Right lobe of liver (tissue), 4 donors: ENCODE measurements at regions not wholly inside any gene's neighbourhood (a gene's known extent, or its start where the extent isn't known, plus 50 kb on each side); places are given as distances from the start of the nearest gene placed in this dataset.

Source experiments
- POLR2A ChIP-seq: fragments of 450-650 bp; IDR thresholded peaks from one replicate; pipeline ENCODE4 v1.6.1; 2017; ENCODE audit warnings: antibody characterized with exemption, mild to moderate bottlenecking
- TF ChIP-seq, protein P1 (sequence below), 4 donors: fragments of 200-600 bp in 3 of 4; fragments of 450-650 bp in 1 of 4; IDR thresholded peaks; one replicate each; pipeline versions ENCODE4 v1.5.1 to v1.8.0; 2016 to 2022; ENCODE audit warnings: antibody characterized with exemption in 4 of 4, mild to moderate bottlenecking in 2 of 4
- donor health status: DM: no; HTN: no; CAD: no.
- donor health status: DM: no; HTN: no; CAD: no.
- donor health status: DM: no; HTN: yes; CAD: no.

DNA sequence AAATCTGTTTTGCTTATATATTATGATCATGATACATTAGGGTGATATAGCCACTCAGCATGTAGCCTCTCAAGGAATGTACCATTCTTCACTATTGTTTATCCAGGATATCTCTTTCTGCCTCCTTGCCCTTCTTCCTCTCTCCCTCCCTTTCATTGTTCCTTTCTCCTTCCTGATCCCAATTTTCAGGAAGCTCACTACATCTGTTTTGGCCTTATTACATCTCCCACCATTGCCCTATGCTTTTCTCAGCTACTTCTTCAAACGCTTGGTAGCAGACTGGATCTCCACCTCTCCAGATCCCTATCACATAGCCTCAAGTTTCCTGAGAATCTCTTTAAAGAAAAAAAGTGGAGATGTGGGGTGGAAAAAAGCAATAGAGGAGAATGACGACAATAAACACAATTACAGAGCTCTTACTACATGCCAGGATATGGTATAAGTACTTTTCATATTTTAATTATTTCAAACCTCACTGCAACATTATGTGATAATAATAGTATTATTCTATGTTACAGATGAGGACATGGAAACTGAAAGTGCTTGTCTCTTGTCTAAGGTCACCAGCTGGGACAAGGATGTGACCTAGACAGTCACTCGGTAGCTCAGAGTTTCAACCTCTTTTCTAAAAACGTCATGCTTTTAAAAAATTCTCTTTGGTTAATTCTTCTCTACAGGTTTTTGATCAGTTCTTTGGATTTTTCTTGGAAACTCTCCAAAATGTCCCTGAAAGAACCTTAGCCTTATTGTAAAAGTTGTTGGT is 959.1 kb downstream of the CDH11 start:
- no peak for TF ChIP-seq POLR2A
- TF ChIP-seq, protein P1, sequence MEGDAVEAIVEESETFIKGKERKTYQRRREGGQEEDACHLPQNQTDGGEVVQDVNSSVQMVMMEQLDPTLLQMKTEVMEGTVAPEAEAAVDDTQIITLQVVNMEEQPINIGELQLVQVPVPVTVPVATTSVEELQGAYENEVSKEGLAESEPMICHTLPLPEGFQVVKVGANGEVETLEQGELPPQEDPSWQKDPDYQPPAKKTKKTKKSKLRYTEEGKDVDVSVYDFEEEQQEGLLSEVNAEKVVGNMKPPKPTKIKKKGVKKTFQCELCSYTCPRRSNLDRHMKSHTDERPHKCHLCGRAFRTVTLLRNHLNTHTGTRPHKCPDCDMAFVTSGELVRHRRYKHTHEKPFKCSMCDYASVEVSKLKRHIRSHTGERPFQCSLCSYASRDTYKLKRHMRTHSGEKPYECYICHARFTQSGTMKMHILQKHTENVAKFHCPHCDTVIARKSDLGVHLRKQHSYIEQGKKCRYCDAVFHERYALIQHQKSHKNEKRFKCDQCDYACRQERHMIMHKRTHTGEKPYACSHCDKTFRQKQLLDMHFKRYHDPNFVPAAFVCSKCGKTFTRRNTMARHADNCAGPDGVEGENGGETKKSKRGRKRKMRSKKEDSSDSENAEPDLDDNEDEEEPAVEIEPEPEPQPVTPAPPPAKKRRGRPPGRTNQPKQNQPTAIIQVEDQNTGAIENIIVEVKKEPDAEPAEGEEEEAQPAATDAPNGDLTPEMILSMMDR (IDR thresholded peaks at IDR 0.05), result no peak
